ENCODE measurements at regions not wholly inside any gene's neighbourhood (a gene's known extent, or its start where the extent isn't known, plus 50 kb on each side); places are given as distances from the start of the nearest gene placed in this dataset.

- TF ChIP-seq, protein P1, sequence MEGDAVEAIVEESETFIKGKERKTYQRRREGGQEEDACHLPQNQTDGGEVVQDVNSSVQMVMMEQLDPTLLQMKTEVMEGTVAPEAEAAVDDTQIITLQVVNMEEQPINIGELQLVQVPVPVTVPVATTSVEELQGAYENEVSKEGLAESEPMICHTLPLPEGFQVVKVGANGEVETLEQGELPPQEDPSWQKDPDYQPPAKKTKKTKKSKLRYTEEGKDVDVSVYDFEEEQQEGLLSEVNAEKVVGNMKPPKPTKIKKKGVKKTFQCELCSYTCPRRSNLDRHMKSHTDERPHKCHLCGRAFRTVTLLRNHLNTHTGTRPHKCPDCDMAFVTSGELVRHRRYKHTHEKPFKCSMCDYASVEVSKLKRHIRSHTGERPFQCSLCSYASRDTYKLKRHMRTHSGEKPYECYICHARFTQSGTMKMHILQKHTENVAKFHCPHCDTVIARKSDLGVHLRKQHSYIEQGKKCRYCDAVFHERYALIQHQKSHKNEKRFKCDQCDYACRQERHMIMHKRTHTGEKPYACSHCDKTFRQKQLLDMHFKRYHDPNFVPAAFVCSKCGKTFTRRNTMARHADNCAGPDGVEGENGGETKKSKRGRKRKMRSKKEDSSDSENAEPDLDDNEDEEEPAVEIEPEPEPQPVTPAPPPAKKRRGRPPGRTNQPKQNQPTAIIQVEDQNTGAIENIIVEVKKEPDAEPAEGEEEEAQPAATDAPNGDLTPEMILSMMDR (IDR thresholded peaks at IDR 0.05) = no peak
- TF ChIP-seq POLR2A (IDR thresholded peaks at IDR 0.05) = no peak
Measured at GRCh38 chr4:65831828-65832227, 161.5 kb upstream of the EPHA5 start.
